ENCODE measurements at regions not wholly inside any gene's neighbourhood (a gene's known extent, or its start where the extent isn't known, plus 50 kb on each side); places are given as distances from the start of the nearest gene placed in this dataset.

DNA sequence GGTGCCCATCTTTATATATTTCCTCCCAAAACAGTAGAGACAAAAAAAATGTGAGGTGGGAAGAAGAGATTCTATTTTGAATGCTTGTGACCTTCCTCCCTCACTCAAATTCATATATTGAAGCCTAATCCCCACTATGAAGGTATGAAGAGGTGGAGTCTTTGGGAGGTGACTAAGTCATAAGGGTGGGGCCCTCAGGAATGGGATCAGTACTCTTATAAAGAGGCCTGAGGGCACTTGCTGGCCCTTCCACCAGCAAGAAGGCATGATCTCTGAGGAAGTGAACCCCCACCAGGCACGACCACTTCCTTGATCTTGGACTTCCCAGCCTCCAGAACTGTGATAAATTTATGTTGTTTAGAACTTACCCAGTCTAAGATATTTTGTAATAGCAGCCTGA lies 517.2 kb upstream of the CNTNAP2 start:
- Histone ChIP-seq H3K4me3 (ENCODE audit: extremely low read depth in 1 of 4, insufficient read depth in 2 of 4, low read depth in 3 of 4, low read length in 4 of 4) (no peak overlapping the region), H3K79me1 (ENCODE audit: low read depth, low read length) (no peaks in the 10 kb centered on the region), H2AFZ (ENCODE audit: low read length) (no peak overlapping the region), H3K27me3 (replicated peaks in 1 of 4; ENCODE audit: control insufficient read depth in 3 of 4, extremely low read depth in 1 of 4, insufficient read depth in 3 of 4, low read length in 3 of 4) (no peaks in the 10 kb centered on the region), H3K4me1 (replicated peaks in 1 of 4; ENCODE audit: control insufficient read depth in 3 of 4, insufficient read depth in 4 of 4, low read length in 3 of 4) (no peaks in the 10 kb centered on the region), H2BK12ac (ENCODE audit: low read depth, low read length) (no peak overlapping the region), H3K79me2 (ENCODE audit: control insufficient read depth in 1 of 2, insufficient read depth in 2 of 2, low read length in 2 of 2) (no peaks in the 10 kb centered on the region), H2BK20ac (ENCODE audit: low read length) (no peak overlapping the region), H3K4ac (replicated peaks; ENCODE audit: insufficient read length, low read depth, low read length) (no peak overlapping the region), H3K9me3 (ENCODE audit: insufficient read depth in 2 of 2, low read depth in 1 of 2, low read length in 1 of 2) (0 out of 4 replicates have a peak, but pooled peaks cover 3% of the 10 kb centered on the region in 2 experiments), H3K36me3 (ENCODE audit: control insufficient read depth in 2 of 4, insufficient read depth in 4 of 4, low read length in 3 of 4) (no peaks in the 10 kb centered on the region), H3K14ac (ENCODE audit: insufficient read length) (no peak overlapping the region), H2BK15ac (ENCODE audit: low read length) (no peak overlapping the region), H4K20me1 (replicated peaks in 1 of 2; ENCODE audit: control insufficient read depth in 1 of 2, insufficient read depth in 2 of 2, low read length in 2 of 2) (no peaks in the 10 kb centered on the region), H2AK5ac (ENCODE audit: low read depth, low read length) (no peak overlapping the region), H4K8ac (ENCODE audit: extremely low read depth, insufficient read depth, low read length) (no peak overlapping the region), H3K18ac (ENCODE audit: extremely low read depth, low read length) (no peak overlapping the region), H3K4me2 (ENCODE audit: insufficient read depth in 1 of 2, low read depth in 2 of 2, low read length in 2 of 2) (no peak overlapping the region), H3K56ac (replicated peaks; ENCODE audit: insufficient read length, low read depth, low read length) (no peak overlapping the region), H4K5ac (ENCODE audit: insufficient read length, low read depth, low read length) (no peak overlapping the region), H3K23ac (ENCODE audit: insufficient read length) (no peak overlapping the region), H3K9ac (replicated peaks in 1 of 4; ENCODE audit: extremely low read depth in 1 of 4, low read depth in 3 of 4, low read length in 3 of 4) (no peak overlapping the region), H2BK5ac (ENCODE audit: low read depth, low read length) (no peak overlapping the region), H2BK120ac (replicated peaks; ENCODE audit: low read depth, low read length) (no peak overlapping the region), H3K27ac (ENCODE audit: low read depth, low read length) (no peak overlapping the region), H4K91ac (replicated peaks; ENCODE audit: insufficient read length, low read length) (no peak overlapping the region), H3K23me2 (ENCODE audit: low read depth, low read length) (no peaks in the 10 kb centered on the region)
- WGBS, 2 experiments (ENCODE audit: extremely low coverage in 1 of 2, insufficient coverage in 1 of 2, insufficient read length in 1 of 2, insufficient replicate concordance in 2 of 2, low coverage in 1 of 2, low lambda C conversion rate in 2 of 2, missing lambda C conversion rate in 1 of 2), result 100% methylated on average over 1 of the region's 1 CpG; no CpG with 5 or more reads in 1 of the 2 experiments
- POLR2A ChIA-PET (ENCODE audit: partially characterized antibody), result no interaction called here
- TF ChIP-seq SIN3A (conservative IDR thresholded peaks at IDR 0.05 in 1 of 2, IDR thresholded peaks at IDR 0.05 in 1 of 2; ENCODE audit: low read depth in 1 of 2, low read length in 2 of 2) (no peak), RBBP5 (IDR thresholded peaks at IDR 0.05; ENCODE audit: borderline replicate concordance, low read depth, low read length) (no peak), CBX8 (IDR thresholded peaks at IDR 0.05; ENCODE audit: borderline replicate concordance, low read depth, low read length) (no peak), RAD21 (IDR thresholded peaks at IDR 0.05 in 1 of 2, conservative IDR thresholded peaks at IDR 0.05 in 1 of 2; ENCODE audit: low read depth in 2 of 2, low read length in 2 of 2) (no peak), PHF8 (conservative IDR thresholded peaks at IDR 0.05; ENCODE audit: low read depth, low read length) (no peak), TAF1 (IDR thresholded peaks at IDR 0.05; ENCODE audit: low read depth, low read length) (no peak), MAFK (IDR thresholded peaks at IDR 0.05; ENCODE audit: low read depth, low read length) (no peak), HDAC6 (IDR thresholded peaks at IDR 0.05; ENCODE audit: low read depth, low read length) (no peak), JUND (IDR thresholded peaks at IDR 0.05; ENCODE audit: low read length) (no peak), BCL11A (IDR thresholded peaks at IDR 0.05; ENCODE audit: low read depth in 2 of 2, low read length in 2 of 2) (no peak), SP2 (IDR thresholded peaks at IDR 0.05; ENCODE audit: low read length) (no peak), KDM5A (IDR thresholded peaks at IDR 0.05; ENCODE audit: low read length) (no peak), ZNF274 (IDR thresholded peaks at IDR 0.05; ENCODE audit: borderline replicate concordance, extremely low read depth, low read length) (no peak), POLR2A (IDR thresholded peaks at IDR 0.05; ENCODE audit: control extremely low read depth in 1 of 2, low read depth in 2 of 2, low read length in 2 of 2) (no peak), SUZ12 (IDR thresholded peaks at IDR 0.05; ENCODE audit: low read length) (no peak)
- FAIRE-seq, result no peak
- CTCF ChIA-PET (ENCODE audit: partially characterized antibody), result no interaction called here
- no peak for DNase-seq (ENCODE audit: low read depth in 1 of 2, low spot score in 2 of 2)
